ENCODE measurements at regions not wholly inside any gene's neighbourhood (a gene's known extent, or its start where the extent isn't known, plus 50 kb on each side); places are given as distances from the start of the nearest gene placed in this dataset.

GRCh38 chr7:131002600-131002999 lies 268.6 kb upstream of the KLF14 start:
- Histone ChIP-seq H3K9me1 (replicated peaks; ENCODE audit: control insufficient read depth, extremely low read depth, insufficient read depth, low read length) (no peaks in the 10 kb centered on the region), H3K27me3 (ENCODE audit: control insufficient read depth in 2 of 2, insufficient read depth in 2 of 2, low read length in 2 of 2) (peaks cover 3 to 10% of the 10 kb centered on the region in 2 experiments), H4K20me1 (replicated peaks; ENCODE audit: control insufficient read depth, extremely low read depth, insufficient read depth, low read length) (peaks cover 10% of the 10 kb centered on the region), H3K4me1 (ENCODE audit: control insufficient read depth, extremely low read depth, insufficient read depth, low read length) (peaks cover 4% of the 10 kb centered on the region), H3K27ac (ENCODE audit: insufficient read depth, low read depth, low read length) (no peak overlapping the region), H3K79me2 (ENCODE audit: control insufficient read depth, insufficient read depth, low read length) (no peaks in the 10 kb centered on the region), H3K9ac (replicated peaks; ENCODE audit: extremely low read depth, insufficient read depth, low read length) (no peak overlapping the region), H2AFZ (ENCODE audit: low read depth, low read length) (no peak overlapping the region), H3K9me3 (replicated peaks; ENCODE audit: control insufficient read depth, insufficient read depth, low read length) (no peaks in the 10 kb centered on the region), H3K4me2 (ENCODE audit: insufficient read depth, low read length) (no peak overlapping the region), H3K36me3 (ENCODE audit: control insufficient read depth in 2 of 2, extremely low read depth in 1 of 2, insufficient read depth in 2 of 2, low read length in 2 of 2) (peaks cover 0 to 2% of the 10 kb centered on the region in 2 experiments), H3K4me3 (replicated peaks in 1 of 3; ENCODE audit: insufficient read depth in 1 of 3, low read depth in 1 of 3, low read length in 3 of 3) (no peak overlapping the region)
- CTCF ChIA-PET = interaction anchor here (0.7 to 3.3 kb wide), 7 partner anchors 11 to 106 kb away, joined by 3 to 19 read pairs (median 4); no protein-coding TSS in a partner anchor
- no TSS peak for BruUV-seq (replicated peaks)
- POLR2A ChIA-PET = no interaction called here
- FAIRE-seq (no peak), DNase-seq (ENCODE audit: low read depth, low spot score) (no peak)
- dilution Hi-C loops (cut with MboI; ENCODE audit: extremely low pct_ligation_motif_present, low sequenced_read_pairs) = no loop called here
- intact Hi-C loops (cut with micrococcal nuclease) = no loop called here
- TF ChIP-seq CTCF (IDR thresholded peaks at IDR 0.05; ENCODE audit: extremely low read depth in 1 of 2, insufficient read depth in 1 of 2, low read depth in 1 of 2, low read length in 2 of 2) = no peak
- no peak for TF ChIP-seq JUN (IDR thresholded peaks at IDR 0.05; ENCODE audit: borderline replicate concordance, insufficient read depth, insufficient read length, low read depth)
- TF ChIP-seq POLR2A (IDR thresholded peaks at IDR 0.05; ENCODE audit: low read depth, low read length) = no peak
- no peak for TF ChIP-seq POLR2AphosphoS5 (IDR thresholded peaks at IDR 0.05; ENCODE audit: insufficient read depth, low read depth, low read length)

GRCh38 chr7:131003634-131004033 lies 269.6 kb upstream of the KLF14 start:
- H3K79me2 ChIP-seq (ENCODE audit: control insufficient read depth, insufficient read depth, low read length) = peaks cover 3% of the 10 kb centered on the region
- dilution Hi-C loops (cut with MboI; ENCODE audit: extremely low pct_ligation_motif_present, low sequenced_read_pairs) (no loop called here), intact Hi-C loops (cut with micrococcal nuclease) (no loop called here)
- FAIRE-seq (no peak), DNase-seq (ENCODE audit: low read depth, low spot score) (no peak)
- H3K4me3 ChIP-seq (replicated peaks in 1 of 3; ENCODE audit: insufficient read depth in 1 of 3, low read depth in 1 of 3, low read length in 3 of 3) = no peak overlapping the region
- peaks cover 3 to 10% of the 10 kb centered on the region in 2 experiments for H3K27me3 ChIP-seq (ENCODE audit: control insufficient read depth in 2 of 2, insufficient read depth in 2 of 2, low read length in 2 of 2)
- H3K4me2 ChIP-seq (ENCODE audit: insufficient read depth, low read length) = no peak overlapping the region
- ChIA-PET POLR2A (no interaction called here), CTCF (interaction anchor here (0.7 to 3.3 kb wide), 6 partner anchors 15 to 107 kb away, joined by 3 to 19 read pairs (median 4); no protein-coding TSS in a partner anchor)
- H3K36me3 ChIP-seq (ENCODE audit: control insufficient read depth in 2 of 2, extremely low read depth in 1 of 2, insufficient read depth in 2 of 2, low read length in 2 of 2) = peaks cover 0 to 2% of the 10 kb centered on the region in 2 experiments
- H3K9me3 ChIP-seq (replicated peaks; ENCODE audit: control insufficient read depth, insufficient read depth, low read length) = no peaks in the 10 kb centered on the region
- H2AFZ ChIP-seq (ENCODE audit: low read depth, low read length) = no peak overlapping the region
- H3K27ac ChIP-seq (ENCODE audit: insufficient read depth, low read depth, low read length) = no peak overlapping the region
- H3K9me1 ChIP-seq (replicated peaks; ENCODE audit: control insufficient read depth, extremely low read depth, insufficient read depth, low read length) = no peaks in the 10 kb centered on the region
- H4K20me1 ChIP-seq (replicated peaks; ENCODE audit: control insufficient read depth, extremely low read depth, insufficient read depth, low read length) = peaks cover 10% of the 10 kb centered on the region
- H3K4me1 ChIP-seq (ENCODE audit: control insufficient read depth, extremely low read depth, insufficient read depth, low read length) = peaks cover 6% of the 10 kb centered on the region
- no TSS peak for BruUV-seq (replicated peaks)
- TF ChIP-seq EZH2 (IDR thresholded peaks at IDR 0.05; ENCODE audit: borderline replicate concordance, low read depth, low read length, severe bottlenecking) = no peak
- no peak for TF ChIP-seq CTCF (IDR thresholded peaks at IDR 0.05; ENCODE audit: extremely low read depth in 1 of 2, insufficient read depth in 1 of 2, low read depth in 1 of 2, low read length in 2 of 2)
- TF ChIP-seq POLR2A (IDR thresholded peaks at IDR 0.05; ENCODE audit: low read depth, low read length) = no peak
- TF ChIP-seq POLR2AphosphoS5 (IDR thresholded peaks at IDR 0.05; ENCODE audit: insufficient read depth, low read depth, low read length) = no peak
- no peak for TF ChIP-seq JUN (IDR thresholded peaks at IDR 0.05; ENCODE audit: borderline replicate concordance, insufficient read depth, insufficient read length, low read depth)
- TF ChIP-seq MYC (IDR thresholded peaks at IDR 0.05; ENCODE audit: low read depth, low read length) = no peak
- no peak for TF ChIP-seq MAX (IDR thresholded peaks at IDR 0.05; ENCODE audit: insufficient read depth, insufficient read length)
- no peak for TF ChIP-seq GATA2 (IDR thresholded peaks at IDR 0.05; ENCODE audit: insufficient read depth, insufficient read length, low read depth, low read length)
- TF ChIP-seq FOS (IDR thresholded peaks at IDR 0.05; ENCODE audit: borderline replicate concordance, insufficient read depth, low read length) = no peak
- H3K9ac ChIP-seq (replicated peaks; ENCODE audit: extremely low read depth, insufficient read depth, low read length) = no peak overlapping the region
